ENCODE measurements at regions not wholly inside any gene's neighbourhood (a gene's known extent, or its start where the extent isn't known, plus 50 kb on each side); places are given as distances from the start of the nearest gene placed in this dataset.

DNA sequence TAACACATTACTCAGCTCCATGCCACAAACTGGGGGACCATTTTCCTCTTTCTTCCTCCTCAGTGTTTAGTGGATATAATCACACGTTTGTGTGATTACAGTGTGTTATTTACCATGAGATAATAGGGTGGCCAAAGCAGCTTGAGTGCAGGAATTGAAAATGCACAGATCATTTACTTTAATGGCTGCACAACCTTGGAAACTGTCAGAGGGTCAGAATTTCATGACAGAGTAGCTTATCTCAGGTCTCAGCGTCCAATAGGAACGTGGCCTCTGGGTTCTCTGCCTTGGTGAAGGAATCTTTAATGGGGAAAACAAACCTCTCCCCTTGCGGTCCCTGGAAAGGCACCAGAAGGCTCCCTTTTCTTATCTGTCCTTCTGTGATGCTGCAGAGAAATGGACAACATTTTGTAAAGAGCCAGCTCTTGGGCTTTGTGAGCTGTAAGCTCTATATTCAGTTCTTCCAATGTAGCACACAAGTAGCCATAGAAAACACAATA, 87.4 kb upstream of the CD180 start:
- DNase-seq: no peak

DNA sequence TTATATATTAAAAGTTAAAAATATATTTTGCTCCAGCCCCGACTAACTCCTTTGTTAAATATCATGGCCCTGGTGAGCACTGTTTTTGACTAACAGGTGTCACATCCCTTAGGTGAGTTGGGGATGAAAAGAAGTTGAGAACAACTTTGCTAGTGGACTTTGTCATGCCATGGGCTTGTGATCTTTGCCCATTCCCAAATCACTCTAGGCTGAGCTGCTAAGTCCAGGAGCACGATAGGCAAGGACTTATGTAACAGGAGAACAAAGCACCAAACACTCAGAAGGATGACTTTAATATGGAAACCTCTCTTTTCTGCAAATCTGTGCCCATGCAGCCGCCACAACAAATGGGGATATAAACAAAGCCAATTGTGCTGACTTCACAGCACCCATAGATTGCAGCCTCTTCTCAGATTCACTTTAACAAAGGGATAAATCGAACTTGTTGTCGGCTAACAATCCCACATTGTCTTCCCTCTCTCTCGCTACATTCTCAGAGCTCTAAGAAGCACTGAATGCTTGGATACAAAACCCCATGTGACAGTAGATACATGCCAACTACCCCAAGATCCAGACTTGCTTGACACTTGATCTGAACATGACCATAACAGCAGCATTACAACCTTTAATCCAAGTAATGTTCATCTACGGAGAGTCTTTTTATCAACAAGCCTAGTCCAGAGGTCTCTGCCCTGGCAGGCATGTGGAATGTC, 86.8 kb upstream of the CD180 start:
- DNase-seq: no peak

DNA sequence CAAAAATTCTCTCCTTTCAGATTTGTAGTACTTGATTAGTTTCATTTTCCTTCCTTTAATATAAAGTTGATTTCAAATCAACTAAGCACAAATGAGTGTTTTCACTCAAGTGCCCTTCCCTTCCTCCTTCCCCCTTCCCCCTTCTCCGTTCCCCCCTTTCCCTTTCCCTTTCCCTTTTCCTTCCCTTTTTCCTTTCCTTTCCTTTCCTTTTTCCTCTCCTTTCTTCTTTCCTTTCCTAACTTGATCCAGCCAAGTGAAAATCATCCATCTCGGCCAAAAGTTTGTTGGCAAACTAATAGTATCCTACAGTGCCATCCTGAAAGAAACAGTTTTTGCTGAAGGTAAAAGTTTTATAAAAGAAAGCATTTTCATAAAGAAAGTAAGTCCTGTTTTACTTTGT, 85.3 kb upstream of the CD180 start:
- no peak for DNase-seq

DNA sequence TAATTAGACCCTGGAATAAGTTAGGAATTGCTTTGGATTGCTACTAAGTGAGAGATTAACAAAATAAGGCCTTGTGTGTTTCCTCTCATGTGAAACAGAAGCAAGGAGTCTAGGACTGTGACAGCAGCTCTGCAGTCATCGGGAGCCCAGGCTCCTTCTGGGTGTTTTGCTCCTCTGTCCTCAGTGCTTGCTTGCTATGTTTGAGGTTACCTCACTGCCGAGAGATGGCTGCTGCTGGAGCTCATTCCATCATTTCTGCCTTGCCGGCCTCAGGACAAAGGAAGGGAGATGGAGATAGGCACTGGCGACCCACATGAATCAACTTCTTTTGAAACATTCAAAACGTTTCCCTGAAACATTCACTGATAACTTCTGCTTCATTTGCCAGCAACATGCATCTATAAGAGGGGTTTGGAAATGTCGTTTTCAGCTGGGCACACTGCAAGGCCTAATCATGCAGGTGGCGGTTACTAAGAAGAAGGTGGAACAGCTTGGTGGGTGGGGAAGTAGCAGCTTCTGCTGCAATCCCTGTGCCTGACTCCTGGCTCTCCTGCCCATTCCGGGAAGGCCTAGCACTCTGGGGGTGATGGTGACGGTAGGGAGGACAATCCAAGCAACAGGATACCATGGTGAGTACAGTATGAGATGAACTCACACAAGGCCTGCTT, 77.2 kb upstream of the CD180 start:
- no peak for DNase-seq

DNA sequence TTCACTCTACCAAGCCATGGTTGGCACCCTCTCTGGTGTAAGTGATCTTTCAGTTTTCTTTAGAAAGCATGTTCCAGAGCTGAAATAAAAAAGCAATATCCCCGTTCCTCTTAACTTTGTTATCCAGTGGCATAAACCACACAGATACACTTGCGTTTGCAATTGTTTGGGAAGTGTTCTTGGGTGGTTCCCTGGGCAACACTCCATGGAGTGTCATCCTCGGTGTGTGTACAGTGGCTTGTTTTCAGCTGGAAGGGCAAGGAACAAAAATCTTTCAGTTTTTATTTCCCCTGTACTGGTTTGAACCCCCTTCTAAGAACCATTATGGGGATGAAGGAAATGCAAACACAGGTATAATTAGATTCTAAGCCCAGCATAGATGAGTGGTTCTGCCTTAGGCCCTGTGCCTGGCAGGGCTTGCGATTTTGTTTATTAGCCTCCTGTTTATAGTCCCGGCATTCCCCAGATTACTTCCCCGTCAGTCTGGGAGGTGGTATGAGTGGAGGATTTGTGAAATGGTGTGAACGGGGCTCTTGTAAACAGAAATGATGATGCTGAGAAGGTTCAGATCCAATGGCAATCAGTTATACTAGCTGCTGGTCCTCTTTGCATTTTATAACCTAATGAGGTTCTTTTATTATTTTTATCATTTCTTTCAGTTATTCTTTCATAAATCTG, 76.0 kb upstream of the CD180 start:
- DNase-seq: peak; percentile 79

DNA sequence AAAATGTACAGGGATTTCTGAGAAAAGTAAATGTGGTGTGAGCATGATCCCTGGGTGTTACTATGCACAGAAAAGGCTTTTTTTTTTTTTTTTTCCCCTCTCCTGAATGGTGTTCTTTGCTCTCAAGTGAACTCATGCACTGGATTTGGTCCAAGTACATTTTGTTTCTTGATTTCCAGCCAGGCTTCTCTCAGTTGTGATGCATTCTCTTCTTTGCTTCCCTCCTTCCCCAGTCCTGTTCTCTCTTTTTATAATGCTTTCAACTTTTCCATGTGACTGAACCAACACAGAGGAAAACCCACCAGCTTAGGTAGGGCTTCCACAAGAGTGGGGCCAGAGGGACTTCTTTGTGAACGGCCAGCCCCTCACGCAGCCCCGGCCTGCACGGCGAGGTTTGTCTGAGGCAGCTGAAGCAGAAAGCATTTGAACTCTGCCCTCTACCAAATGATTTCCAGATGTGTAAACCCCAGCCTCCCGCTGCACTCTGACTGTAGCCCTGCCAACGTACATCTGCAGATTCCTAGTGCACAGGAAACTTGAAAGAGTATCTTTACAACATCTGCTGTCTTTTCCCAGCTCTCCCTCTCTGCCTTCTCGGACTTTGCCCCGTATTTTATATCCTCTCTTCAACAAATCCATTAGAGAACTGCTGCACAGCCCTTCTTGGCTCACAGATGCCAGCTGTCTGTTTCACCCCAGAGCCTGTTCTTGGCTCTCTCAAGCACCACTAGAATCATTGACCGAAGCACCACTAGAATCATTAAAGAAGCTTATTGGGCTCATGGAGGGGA, 71.8 kb upstream of the CD180 start:
- DNase-seq: peak; percentile 72

DNA sequence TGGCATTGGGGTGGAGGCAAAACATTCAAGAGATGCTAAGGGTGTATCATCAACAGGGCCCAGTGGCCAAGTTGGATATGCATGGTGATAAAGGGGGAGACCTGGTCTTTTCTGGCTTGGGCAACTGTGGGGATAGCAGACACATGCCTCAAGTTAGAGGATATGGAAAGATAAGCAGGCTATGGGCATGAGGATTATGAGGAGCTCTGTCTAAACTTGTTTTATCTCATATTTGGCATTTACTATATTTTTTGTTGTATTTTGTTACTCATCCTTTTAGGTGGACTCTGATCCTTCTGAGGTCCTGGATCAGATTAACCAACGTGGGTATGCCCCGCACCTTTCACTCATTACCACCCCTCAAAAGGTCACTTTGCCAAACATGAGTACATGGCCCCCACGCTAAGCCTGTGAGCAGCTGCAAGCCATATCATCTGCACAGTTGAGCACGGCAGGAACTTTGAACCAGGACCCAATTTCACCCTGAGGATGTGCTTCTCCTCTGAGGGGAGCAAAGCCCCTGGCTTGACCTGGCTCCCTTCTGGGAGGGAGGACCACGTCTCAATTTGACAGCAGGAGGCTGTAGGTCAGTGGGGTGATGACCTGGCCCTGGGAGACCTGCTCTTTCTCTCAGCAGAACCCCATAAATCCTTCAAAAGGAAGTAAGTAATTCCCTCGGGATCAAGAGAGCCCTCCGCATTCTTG, 71.1 kb upstream of the CD180 start:
- no peak for DNase-seq

DNA sequence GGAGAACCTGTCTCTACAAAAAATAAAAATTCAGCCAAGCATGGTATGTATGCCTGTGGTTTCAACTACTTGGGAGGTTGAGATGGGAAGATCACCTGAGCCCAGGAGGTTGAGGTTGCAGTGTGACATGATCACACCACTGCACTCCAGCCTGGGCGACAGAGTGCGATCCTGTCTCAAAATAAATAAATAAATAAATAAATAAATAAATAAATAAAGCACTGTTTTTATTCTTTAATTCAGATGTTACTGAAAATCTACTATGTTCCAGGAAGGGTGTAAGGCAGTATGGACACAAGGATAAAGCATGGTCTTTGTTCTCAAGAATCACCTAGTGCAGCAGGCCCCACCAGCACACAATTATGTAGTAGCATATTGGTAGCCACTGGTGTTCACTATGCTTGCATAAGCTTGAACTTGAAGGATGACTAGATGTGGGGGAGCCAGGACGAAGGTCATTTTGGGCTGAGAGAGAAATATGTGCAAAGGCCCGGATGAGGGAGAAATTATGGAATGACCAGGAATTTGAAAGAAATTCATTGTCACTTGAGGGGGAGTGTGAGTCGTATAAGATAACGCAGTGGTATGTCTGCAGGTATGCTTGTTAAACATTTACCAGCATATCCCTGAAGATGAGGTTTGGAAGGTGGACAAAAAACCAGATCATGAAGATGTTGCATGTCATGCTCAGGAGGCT, 70.2 kb upstream of the CD180 start:
- no peak for DNase-seq

DNA sequence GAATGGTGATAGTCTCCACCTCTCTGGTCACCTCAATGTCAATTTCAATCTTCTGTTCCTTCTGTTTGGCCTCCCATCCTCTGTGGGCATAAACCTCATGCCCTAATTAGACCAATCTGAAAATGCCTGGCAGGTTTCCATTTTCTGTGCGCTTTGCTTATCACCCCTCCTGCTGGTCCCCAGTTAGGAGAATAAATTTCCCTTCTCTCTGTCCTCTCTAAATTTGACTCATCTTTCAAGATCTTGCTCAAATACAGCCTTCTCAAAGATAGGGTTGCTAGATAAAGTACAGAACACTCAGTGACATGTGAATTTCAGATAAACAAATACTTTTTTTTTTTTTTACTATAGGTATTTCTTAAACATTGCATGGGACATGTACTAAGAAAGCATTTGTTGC, 69.4 kb upstream of the CD180 start:
- no peak for DNase-seq

DNA sequence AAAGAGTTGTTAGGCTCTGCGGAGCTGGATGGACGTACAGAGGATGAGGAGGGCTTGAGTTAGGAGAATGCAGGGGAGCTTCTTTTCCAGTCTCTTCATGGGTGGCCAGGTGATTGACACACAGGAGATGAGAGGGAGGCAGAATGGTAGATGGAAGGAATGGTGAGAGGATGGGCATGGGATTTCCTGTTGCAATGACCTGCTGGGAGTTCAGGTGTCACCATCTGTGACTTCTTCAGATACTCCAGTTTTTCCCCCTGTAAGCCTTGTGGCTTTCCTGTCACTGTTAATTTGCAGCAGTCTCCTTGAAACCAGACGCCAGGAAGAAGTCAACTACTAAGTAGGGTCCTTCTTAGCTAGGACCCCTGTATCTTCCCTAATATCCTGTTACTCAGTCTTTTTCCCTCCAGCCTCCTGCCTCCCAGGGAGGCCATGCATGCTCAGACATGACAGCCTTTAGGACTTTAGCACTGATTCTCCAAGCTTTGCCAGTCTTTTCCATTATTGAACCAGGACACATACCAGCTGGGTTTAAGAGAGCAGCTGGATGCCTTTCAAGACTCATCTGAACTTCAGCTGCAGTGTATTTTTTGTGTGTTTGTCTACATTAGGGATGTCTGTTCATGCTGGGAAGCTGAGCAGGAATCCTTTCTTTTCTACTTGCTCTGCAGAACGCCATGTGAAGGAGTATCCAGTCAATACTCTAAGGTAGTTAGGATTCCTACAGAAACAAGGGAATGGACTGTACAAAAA, 67.2 kb upstream of the CD180 start:
- no peak for DNase-seq

DNA sequence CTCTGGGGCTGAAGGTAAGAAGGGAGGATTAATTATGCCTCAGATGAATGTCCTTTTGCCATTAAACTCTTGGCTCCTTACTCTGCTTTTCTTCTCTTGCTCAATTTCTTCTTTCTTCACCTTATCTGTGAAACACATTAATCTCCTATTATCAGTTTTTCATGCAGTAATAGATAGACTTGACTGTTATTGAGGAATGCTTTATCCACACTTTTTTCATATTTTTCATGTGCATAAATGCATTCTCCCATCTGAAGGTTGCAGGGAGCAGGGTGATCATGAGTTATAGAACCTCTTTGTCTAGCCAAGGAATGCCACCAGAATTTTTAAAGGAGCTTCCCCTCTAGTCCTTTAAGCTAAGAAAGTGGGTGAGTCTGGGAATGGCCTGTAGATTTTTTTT, 66.4 kb upstream of the CD180 start:
- no peak for DNase-seq

DNA sequence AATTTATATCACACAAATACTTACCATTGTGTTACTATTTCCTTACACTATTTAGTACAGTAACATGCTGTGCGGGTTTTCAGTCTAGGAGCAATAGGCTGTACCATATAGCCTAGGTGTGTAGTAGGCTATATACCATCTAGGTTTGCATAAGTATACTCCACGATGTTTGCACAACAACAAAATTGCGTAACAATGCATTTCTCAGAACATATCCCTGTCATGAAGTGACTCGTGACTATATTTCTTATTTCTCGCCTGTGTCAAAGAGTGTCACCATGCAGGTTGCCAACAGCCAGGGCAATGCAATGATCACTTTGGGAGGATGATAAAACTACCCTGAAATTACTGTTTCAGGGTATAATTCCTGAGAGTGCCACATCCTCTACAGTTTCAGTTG, 65.6 kb upstream of the CD180 start:
- no peak for DNase-seq

DNA sequence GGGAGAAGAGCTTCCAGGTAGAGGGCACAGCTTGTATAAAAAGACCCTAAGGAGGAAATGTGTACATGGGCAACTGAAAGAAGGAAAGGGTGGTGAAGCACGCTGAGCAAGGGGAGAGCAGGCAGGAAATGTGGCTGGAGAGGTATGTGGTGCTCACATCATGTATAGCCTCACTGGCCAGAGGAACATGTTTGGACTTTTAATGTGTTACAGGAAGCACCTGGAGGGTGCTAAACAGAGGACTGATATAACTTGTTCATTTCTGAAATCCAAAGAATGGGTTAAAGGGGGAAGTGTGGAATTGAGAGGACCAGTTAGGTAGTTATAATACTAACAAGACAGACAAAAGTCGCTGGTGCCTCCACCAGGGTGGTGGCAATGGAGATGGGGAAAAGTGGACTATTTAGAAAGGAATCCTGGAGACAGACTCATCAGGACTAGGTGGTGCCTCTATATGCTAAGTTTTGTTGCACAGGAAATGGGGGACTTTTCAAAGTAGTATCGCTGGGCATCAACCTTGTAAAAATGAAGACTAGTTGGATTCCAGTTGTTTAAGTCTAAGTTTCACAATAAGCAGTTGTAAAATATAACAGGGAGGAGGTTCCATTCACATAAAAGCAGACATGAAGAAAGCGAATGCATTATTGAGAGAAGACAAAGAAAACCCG, 63.1 kb upstream of the CD180 start:
- no peak for DNase-seq

DNA sequence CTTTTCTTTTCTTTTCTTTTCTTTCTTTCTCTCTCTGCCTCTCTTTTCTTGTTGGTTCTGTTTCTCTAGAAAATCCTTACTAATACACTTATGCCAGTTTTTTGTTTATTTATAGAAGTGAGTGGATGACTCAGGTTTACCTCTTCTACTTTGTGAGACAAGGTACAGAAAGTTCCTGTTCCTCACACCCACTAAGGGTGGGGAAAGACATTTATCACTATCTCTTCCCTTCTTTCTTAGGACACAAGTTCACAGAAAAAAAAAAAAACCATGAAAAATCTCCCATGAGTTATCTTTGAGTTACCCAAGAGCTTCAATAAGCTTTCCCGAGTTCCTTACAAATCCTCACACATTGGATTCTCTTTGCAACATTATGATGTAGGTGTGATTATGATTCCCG, 60.9 kb upstream of the CD180 start:
- DNase-seq: no peak

DNA sequence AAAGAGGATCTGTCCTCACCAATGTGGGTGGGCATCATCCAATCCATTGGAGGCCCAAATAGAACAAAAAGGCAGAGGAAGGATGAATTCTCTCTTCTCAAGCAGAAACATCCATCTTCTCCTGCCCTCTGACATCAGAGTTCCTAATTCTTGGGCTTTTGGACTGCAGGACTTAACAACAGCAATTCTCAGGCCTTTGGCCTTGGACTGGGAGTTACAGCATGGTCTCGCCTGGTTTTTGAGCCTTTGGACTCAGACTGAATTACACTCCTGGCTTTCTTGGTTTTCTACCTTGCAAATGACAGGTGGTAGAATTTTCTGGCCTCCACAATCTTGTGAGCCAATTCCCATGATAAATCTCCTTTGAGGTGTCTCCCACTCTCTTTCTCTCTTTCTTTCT, 60.5 kb upstream of the CD180 start:
- DNase-seq: no peak

DNA sequence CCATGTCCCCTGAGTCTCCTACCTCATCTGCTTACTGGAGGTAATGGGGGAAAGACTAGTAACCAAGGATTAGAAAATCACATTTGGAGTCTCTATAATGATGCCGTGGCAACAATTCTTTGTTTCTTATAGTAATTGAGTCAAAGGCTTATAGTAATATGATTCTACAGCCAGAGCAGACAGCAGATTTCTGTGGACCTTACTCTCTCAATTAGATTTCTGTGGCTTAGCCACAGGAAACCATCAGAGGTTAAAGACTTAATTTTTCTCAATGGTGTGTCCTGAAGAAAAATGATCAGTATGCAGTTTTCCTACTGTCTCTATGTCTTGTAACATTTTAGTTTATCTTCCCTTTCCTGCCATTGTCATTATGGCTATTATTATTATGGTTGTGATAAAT, 59.3 kb upstream of the CD180 start:
- no peak for DNase-seq

DNA sequence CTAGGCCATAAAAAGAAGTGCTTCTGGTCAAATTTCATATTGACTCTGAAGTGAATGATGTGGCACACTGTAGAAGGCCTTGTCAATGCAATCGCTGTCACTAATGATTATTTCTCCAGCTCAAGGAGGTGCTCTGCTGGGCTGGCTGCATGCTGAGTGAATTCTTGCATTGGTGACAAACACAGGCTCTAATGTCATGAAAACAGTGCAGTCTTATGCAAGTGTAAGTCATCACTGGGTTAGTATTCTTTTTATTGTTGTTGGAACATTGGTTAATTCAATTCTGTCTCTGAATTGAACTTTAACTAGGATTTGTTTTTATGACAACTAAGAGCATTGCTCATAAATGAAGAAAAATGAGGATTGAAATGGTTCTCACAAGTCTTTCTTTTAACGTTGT, 57.3 kb upstream of the CD180 start:
- DNase-seq: peak; percentile 56

DNA sequence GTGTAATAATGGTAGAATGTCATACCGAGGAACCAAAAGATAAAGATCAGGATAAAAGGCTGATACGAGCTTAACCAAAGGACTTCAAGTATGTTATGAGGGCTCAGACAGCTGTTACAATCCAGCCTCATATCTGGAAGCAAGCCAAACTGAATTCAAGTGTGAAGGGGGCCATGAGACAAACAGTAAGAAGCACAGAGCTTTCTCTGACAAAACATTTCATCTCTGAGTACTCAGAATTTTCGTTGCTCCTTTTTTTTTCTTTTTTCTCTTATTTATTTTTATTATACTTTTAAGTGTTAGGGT, 52.9 kb upstream of the CD180 start:
- peak; percentile 73 for DNase-seq

DNA sequence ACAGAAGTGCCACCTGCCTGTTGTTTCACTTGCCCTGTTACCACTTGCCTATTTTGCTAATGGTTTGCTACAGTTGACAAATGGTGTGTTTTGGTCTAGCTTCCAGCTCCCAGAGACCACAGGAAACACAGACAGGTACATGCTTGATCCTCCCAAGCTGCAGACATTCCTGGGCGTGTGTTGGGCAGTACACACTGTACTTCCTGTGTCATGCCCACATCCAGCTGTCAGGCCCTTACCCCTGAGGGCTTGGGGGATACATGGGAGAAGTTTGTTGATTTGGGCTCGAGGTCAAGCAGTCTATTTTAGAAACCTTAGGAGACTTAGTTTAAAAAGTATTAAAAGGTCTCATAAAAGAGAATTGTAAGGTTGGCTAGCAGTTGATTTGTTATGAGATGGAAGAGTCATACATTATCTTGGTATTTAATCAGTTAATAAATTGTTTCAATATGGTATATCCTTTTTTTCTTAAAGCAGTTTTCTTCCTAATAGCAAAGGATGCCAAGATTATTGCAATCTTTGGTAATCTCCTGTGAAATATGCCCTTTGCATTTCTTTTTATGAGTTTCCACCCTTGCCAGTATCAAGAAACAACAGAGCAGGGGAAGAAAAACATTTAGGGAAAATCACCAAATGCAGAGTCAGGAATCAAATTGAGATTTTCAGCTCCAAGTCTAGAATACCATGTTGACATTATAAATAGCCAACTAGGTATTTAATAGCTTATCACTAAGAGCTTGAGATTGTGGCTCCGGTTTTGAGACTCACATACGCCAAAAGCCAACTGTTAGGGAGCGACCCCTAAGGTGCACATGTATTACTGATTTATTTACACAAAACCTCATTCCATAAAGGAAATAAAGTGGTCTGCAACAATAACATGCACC, 52.3 kb upstream of the CD180 start:
- DNase-seq: no peak
